GM20000 (cell line): ENCODE measurements at regions not wholly inside any gene's neighbourhood (a gene's known extent, or its start where the extent isn't known, plus 50 kb on each side); places are given as distances from the start of the nearest gene placed in this dataset.

Experiments
- DNase-seq: peaks from one replicate; pipeline ENCODE4 v3.0.0; 2012; ENCODE audit warnings: low spot score
- CTCF ChIP-seq: IDR thresholded peaks from 2 replicates; pipeline ENCODE4 v1.5.1; 2012; ENCODE audit warnings: mild to moderate bottlenecking, control low read depth; ENCODE audit errors: extremely low read depth, missing control alignments

- TF ChIP-seq CTCF, result no peak
- no peak for DNase-seq
Measured at GRCh38 chr19:13670846-13671245, 93.5 kb upstream of the MRI1 start.

DNA sequence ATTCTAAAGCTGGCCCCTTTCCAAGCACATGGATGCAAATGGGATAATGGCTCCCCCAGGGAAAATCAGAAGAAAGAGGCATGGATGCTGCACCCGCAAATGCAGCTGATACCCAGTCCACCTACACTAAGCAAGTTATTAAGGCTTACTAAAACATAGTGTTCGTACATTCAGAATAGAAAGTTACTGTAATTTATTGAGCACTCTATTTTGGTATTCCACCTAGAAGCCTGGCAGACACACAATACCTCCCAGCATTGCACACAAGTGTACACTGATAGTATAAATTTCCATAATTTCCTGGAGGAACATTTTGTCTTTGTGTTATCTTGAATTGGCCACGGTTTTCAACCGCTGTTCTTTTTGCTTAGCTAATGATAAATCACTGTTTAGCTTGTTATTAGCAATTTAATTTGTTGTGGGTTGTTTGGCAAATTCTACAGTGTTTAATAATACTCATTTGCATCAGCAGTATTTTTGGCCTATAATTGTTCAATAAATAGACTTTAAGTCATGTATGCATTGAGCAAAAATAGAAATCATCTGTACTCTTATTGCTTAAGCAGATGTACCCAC is 94.5 kb upstream of the MRI1 start:
- no peak for DNase-seq
- no peak for TF ChIP-seq CTCF

GRCh38 chr19:13668964-13669363 is 95.4 kb upstream of the MRI1 start:
- DNase-seq, result no peak
- TF ChIP-seq CTCF, result no peak

DNA sequence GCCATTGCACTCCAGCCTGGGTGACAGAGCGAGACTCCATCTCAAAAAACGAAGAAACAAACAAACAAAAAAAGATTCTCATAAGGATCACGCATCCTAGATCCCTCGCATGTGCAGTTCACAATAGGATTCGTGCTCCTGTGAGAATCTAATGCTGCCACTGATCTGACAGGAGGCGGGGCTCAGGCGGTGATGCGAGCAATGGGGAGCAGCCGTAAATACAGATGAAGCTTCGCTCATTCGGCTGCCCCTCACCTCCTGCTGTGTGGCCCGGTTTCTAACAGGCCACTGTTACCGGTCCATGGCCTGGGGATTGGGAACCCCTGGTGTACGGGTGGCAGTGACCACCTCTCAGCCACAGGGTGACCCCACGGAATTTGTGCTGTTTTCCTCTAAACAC is 98.2 kb upstream of the MRI1 start:
- TF ChIP-seq CTCF, result no peak
- DNase-seq, result no peak

GRCh38 chr19:13665125-13665905 is 99.0 kb upstream of the MRI1 start:
- no peak for TF ChIP-seq CTCF

DNA sequence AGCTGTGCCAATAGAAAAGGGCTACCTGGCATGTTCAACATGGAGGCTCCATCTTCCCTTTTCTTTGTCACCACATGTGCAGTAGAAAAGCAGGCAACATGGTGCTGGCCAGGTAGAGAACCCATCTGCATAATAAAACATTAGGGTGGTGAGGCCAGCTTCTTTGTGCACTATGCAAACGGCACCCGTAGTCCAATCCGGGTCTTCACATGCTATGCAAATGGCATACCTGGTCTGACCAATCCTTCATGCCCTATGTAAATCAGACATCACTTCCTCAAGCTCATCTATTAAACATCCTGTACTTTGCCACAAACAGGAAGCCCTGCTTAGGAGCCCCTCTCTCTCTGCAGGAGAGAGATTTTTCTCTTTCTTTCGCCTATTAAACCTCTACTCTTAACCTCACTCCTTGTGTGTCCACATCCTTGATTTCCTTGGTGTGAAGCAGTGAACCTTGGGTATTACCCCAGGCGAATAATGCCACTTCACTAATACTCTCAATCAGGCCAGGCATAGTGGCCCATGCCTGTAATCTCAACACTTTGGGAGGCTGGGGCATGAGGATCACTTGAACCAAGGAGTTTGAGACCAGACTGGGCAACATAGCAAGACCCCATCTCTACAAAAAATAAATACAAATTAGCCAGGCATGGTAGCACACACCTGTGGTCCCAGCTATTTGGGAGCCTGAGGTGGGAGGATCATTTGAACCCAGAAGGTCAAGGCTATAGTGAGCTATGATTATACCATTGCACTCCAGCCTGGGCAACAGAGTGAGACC is 111.3 kb upstream of the MRI1 start:
- DNase-seq, result no peak

More at GRCh38 chr19:13665125-13665905, 99.0 kb upstream of the MRI1 start:
- peak; percentile 38 for DNase-seq

More for the DNA sequence above, 111.3 kb upstream of the MRI1 start:
- no peak for TF ChIP-seq CTCF
